HepG2 (cell line): ENCODE measurements at regions not wholly inside any gene's neighbourhood (a gene's known extent, or its start where the extent isn't known, plus 50 kb on each side); places are given as distances from the start of the nearest gene placed in this dataset.
A peak's percentile ranks its signal among the peaks of the same experiment; 100 is the strongest.

ENCODE experiments used
- ARNTL ChIP-seq: sonication (generic); formaldehyde crosslinking; IDR thresholded peaks from 2 replicates; pipeline ENCODE4 v1.4.0; 2020; ENCODE audit warnings: mild to moderate bottlenecking, missing genetic modification reagents
- ATF4 ChIP-seq, 2 experiments: fragments of 450-650 bp in 1 of 2; sonication (generic) in 1 of 2; formaldehyde crosslinking; IDR thresholded peaks; 2 replicates each; pipeline versions ENCODE4 v1.5.0 to v1.8.0; 2020 to 2022; ENCODE audit warnings: mild to moderate bottlenecking in 1 of 2, missing genetic modification reagents in 1 of 2
- CBX1 ChIP-seq: IDR thresholded peaks from one replicate; pipeline ENCODE4 v1.6.1; 2016; ENCODE audit warnings: antibody characterized with exemption, low read depth
- GTF3A ChIP-seq: sonication (generic); formaldehyde crosslinking; conservative IDR thresholded peaks from 2 replicates; pipeline ENCODE4 v1.4.0; 2020; ENCODE audit warnings: mild to moderate bottlenecking, missing genetic modification reagents
- HMGXB3 ChIP-seq: sonication (generic); formaldehyde crosslinking; IDR thresholded peaks from 2 replicates; pipeline ENCODE4 v1.4.0; 2020; ENCODE audit warnings: missing genetic modification reagents, borderline replicate concordance
- ISL2 ChIP-seq: sonication (generic); formaldehyde crosslinking; IDR thresholded peaks from 2 replicates; pipeline ENCODE4 v1.5.0; 2020; ENCODE audit warnings: missing genetic modification reagents
- MYC ChIP-seq: sonication (generic); formaldehyde crosslinking; IDR thresholded peaks from 2 replicates; pipeline ENCODE4 v1.9.0; 2021; ENCODE audit warnings: missing genetic modification reagents, borderline replicate concordance
- PHF5A ChIP-seq: IDR thresholded peaks from one replicate; pipeline ENCODE4 v1.6.1; 2018; ENCODE audit warnings: low read depth, missing genetic modification reagents; ENCODE audit not compliant: unreplicated experiment
- REL ChIP-seq: sonication (generic); formaldehyde crosslinking; conservative IDR thresholded peaks from 2 replicates; pipeline ENCODE4 v1.8.0; 2022; ENCODE audit warnings: mild to moderate bottlenecking, missing genetic modification reagents, moderate library complexity
- SP4 ChIP-seq: sonication (generic); formaldehyde crosslinking; IDR thresholded peaks from 2 replicates; pipeline ENCODE4 v1.8.1; 2023; ENCODE audit warnings: mild to moderate bottlenecking, missing genetic modification reagents
- SSRP1 ChIP-seq: IDR thresholded peaks from 2 replicates; pipeline ENCODE4 v1.6.1; 2016; ENCODE audit warnings: control low read depth
- SUZ12 ChIP-seq: fragments of 150-350 bp; IDR thresholded peaks from 2 replicates; pipeline ENCODE4 v1.6.1; 2014; ENCODE audit warnings: low read depth, low read length
- TEAD2 ChIP-seq: sonication (generic); formaldehyde crosslinking; IDR thresholded peaks from 2 replicates; pipeline ENCODE4 v1.9.0; 2021; ENCODE audit warnings: missing genetic modification reagents
- TEAD3 ChIP-seq: optimal IDR thresholded peaks from 2 replicates; pipeline ENCODE3; 2016; ENCODE audit warnings: borderline replicate concordance
- TGIF2 ChIP-seq: IDR thresholded peaks from 2 replicates; pipeline ENCODE4 v1.6.1; 2016; ENCODE audit warnings: control low read depth, missing compliant biosample characterization
- ZNF260 ChIP-seq: sonication (generic); formaldehyde crosslinking; IDR thresholded peaks from 2 replicates; pipeline ENCODE4 v1.4.0; 2020; ENCODE audit warnings: missing genetic modification reagents, low read depth, mild to moderate bottlenecking, borderline replicate concordance
- ZNF414 ChIP-seq: sonication (generic); formaldehyde crosslinking; IDR thresholded peaks from 2 replicates; pipeline ENCODE4 v1.5.0; 2020; ENCODE audit warnings: missing genetic modification reagents
- ZNF839 ChIP-seq: sonication (generic); formaldehyde crosslinking; IDR thresholded peaks from 2 replicates; pipeline ENCODE4 v1.4.0; 2020; ENCODE audit warnings: missing genetic modification reagents, mild to moderate bottlenecking, borderline replicate concordance
- ZSCAN21 ChIP-seq: sonication (generic); formaldehyde crosslinking; IDR thresholded peaks from 2 replicates; pipeline ENCODE4 v1.8.0; 2022; ENCODE audit warnings: mild to moderate bottlenecking, missing genetic modification reagents, moderate library complexity, borderline replicate concordance
- TF ChIP-seq, protein P1 (sequence below): sonication (generic); formaldehyde crosslinking; IDR thresholded peaks from 2 replicates; pipeline ENCODE4 v1.4.0; 2020; ENCODE audit warnings: missing genetic modification reagents

GRCh38 chr6:26156105-26156849 lies 69.0 kb downstream of the HFE start (continued):
- peak; percentile 100 for TF ChIP-seq CBX1
- TF ChIP-seq REL (CRISPR knock-in tag) = peak; percentile 65; the same call in 1 of the 2 replicates
- TF ChIP-seq HMGXB3 (CRISPR knock-in tag) = peak; percentile 81
- TF ChIP-seq ARNTL (CRISPR knock-in tag) = peak; percentile 69
- TF ChIP-seq SUZ12 = no peak
- TF ChIP-seq GTF3A (CRISPR knock-in tag) = no peak
- peak; percentile 25 for TF ChIP-seq SP4
- TF ChIP-seq MYC (CRISPR knock-in tag) = peak; percentile 83
- peak in 1 of 2 experiments; percentile 79; a peak in 3 of 4 replicates for TF ChIP-seq ATF4 (CRISPR knock-in tag; IDR thresholded peaks at IDR 0.05)
- peak; percentile 89; the same call in 1 of the 2 replicates for TF ChIP-seq ZNF260 (CRISPR knock-in tag)
- TF ChIP-seq ZNF839 (CRISPR knock-in tag) = peak; percentile 89
- peak; percentile 85 for TF ChIP-seq ISL2 (CRISPR knock-in tag)
- TF ChIP-seq TEAD3 = peak; percentile 57
- peak; percentile 84 for TF ChIP-seq TGIF2 (CRISPR knock-in tag)
- TF ChIP-seq PHF5A (CRISPR knock-in tag) = no peak
- peak; percentile 65; the same call in 1 of the 2 replicates for TF ChIP-seq ZNF414
- peak; percentile 98 for TF ChIP-seq ZSCAN21 (CRISPR knock-in tag)
- peak; percentile 81; the same call in 1 of the 2 replicates for TF ChIP-seq SSRP1 (CRISPR knock-in tag)
- TF ChIP-seq TEAD2 (CRISPR knock-in tag) = peak; percentile 95
- TF ChIP-seq, protein P1, sequence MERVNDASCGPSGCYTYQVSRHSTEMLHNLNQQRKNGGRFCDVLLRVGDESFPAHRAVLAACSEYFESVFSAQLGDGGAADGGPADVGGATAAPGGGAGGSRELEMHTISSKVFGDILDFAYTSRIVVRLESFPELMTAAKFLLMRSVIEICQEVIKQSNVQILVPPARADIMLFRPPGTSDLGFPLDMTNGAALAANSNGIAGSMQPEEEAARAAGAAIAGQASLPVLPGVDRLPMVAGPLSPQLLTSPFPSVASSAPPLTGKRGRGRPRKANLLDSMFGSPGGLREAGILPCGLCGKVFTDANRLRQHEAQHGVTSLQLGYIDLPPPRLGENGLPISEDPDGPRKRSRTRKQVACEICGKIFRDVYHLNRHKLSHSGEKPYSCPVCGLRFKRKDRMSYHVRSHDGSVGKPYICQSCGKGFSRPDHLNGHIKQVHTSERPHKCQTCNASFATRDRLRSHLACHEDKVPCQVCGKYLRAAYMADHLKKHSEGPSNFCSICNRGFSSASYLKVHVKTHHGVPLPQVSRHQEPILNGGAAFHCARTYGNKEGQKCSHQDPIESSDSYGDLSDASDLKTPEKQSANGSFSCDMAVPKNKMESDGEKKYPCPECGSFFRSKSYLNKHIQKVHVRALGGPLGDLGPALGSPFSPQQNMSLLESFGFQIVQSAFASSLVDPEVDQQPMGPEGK = peak; percentile 63; the same call in 1 of the 2 replicates
